ENCODE measurements at regions not wholly inside any gene's neighbourhood (a gene's known extent, or its start where the extent isn't known, plus 50 kb on each side); places are given as distances from the start of the nearest gene placed in this dataset.

GRCh38 chr3:71962561-71963240 is 177.8 kb upstream of the PROK2 start:
- Histone ChIP-seq H3K27ac (ENCODE audit: low read depth, low read length) (no peak overlapping the region), H3K36me3 (ENCODE audit: insufficient read depth, low read length) (no peaks in the 10 kb centered on the region), H2AFZ (ENCODE audit: low read depth, low read length) (no peak overlapping the region), H3K4me2 (ENCODE audit: low read length) (no peak overlapping the region), H3K9me3 (ENCODE audit: insufficient read depth, low read depth, low read length) (no peaks in the 10 kb centered on the region), H3K4me1 (ENCODE audit: insufficient read depth, low read length) (no peaks in the 10 kb centered on the region), H3K79me2 (ENCODE audit: insufficient read depth, low read length) (no peaks in the 10 kb centered on the region), H3K27me3 (ENCODE audit: insufficient read depth, low read length) (peaks cover 21% of the 10 kb centered on the region), H4K20me1 (ENCODE audit: insufficient read depth, low read length) (no peaks in the 10 kb centered on the region), H3K4me3 (ENCODE audit: insufficient read depth, low read depth, low read length) (no peak overlapping the region), H3K9ac (ENCODE audit: low read length) (no peak overlapping the region)
- DNase-seq (ENCODE audit: low read depth): peak; percentile 25
- H3K9me3 Mint-ChIP-seq (ENCODE audit: unreplicated experiment): peaks cover 1% of the 10 kb centered on the region
- no peaks in the 10 kb centered on the region for H3K36me3 Mint-ChIP-seq (ENCODE audit: low read depth, unreplicated experiment)
- H3K27me3 Mint-ChIP-seq (ENCODE audit: low read depth, unreplicated experiment): peaks cover 42% of the 10 kb centered on the region
- no peak overlapping the region for H3K4me3 Mint-ChIP-seq (ENCODE audit: unreplicated experiment)
- H3K4me1 Mint-ChIP-seq (ENCODE audit: low read depth, unreplicated experiment): peaks cover 2% of the 10 kb centered on the region
- no peak for TF ChIP-seq EZH2 (IDR thresholded peaks at IDR 0.05; ENCODE audit: insufficient read depth, low read length)
- no peak for TF ChIP-seq CTCF (IDR thresholded peaks at IDR 0.05; ENCODE audit: insufficient read depth, low read depth, low read length)
- no peak for FAIRE-seq
- H3K27ac Mint-ChIP-seq (ENCODE audit: unreplicated experiment): no peak overlapping the region

GRCh38 chr3:71961891-71962290 is 176.9 kb upstream of the PROK2 start:
- Histone ChIP-seq H3K36me3 (ENCODE audit: insufficient read depth, low read length) (no peaks in the 10 kb centered on the region), H3K9me3 (ENCODE audit: insufficient read depth, low read depth, low read length) (no peaks in the 10 kb centered on the region), H3K4me1 (ENCODE audit: insufficient read depth, low read length) (no peaks in the 10 kb centered on the region), H3K4me3 (ENCODE audit: insufficient read depth, low read depth, low read length) (no peak overlapping the region), H3K27me3 (ENCODE audit: insufficient read depth, low read length) (peaks cover 19% of the 10 kb centered on the region), H3K9ac (ENCODE audit: low read length) (no peak overlapping the region), H3K79me2 (ENCODE audit: insufficient read depth, low read length) (no peaks in the 10 kb centered on the region), H4K20me1 (ENCODE audit: insufficient read depth, low read length) (no peaks in the 10 kb centered on the region), H2AFZ (ENCODE audit: low read depth, low read length) (no peak overlapping the region), H3K4me2 (ENCODE audit: low read length) (no peak overlapping the region), H3K27ac (ENCODE audit: low read depth, low read length) (no peak overlapping the region)
- Mint-ChIP-seq H3K4me1 (ENCODE audit: low read depth, unreplicated experiment) (peaks cover 2% of the 10 kb centered on the region), H3K36me3 (ENCODE audit: low read depth, unreplicated experiment) (no peaks in the 10 kb centered on the region), H3K9me3 (ENCODE audit: unreplicated experiment) (peaks cover 3% of the 10 kb centered on the region), H3K27ac (ENCODE audit: unreplicated experiment) (no peak overlapping the region), H3K27me3 (ENCODE audit: low read depth, unreplicated experiment) (peaks cover 39% of the 10 kb centered on the region), H3K4me3 (ENCODE audit: unreplicated experiment) (no peak overlapping the region)
- TF ChIP-seq CTCF (IDR thresholded peaks at IDR 0.05; ENCODE audit: insufficient read depth, low read depth, low read length) (no peak), EZH2 (IDR thresholded peaks at IDR 0.05; ENCODE audit: insufficient read depth, low read length) (no peak)
- DNase-seq (ENCODE audit: low read depth) (no peak), FAIRE-seq (peak; percentile 23)

GRCh38 chr3:71961378-71961777 is 176.4 kb upstream of the PROK2 start:
- Mint-ChIP-seq H3K36me3 (ENCODE audit: low read depth, unreplicated experiment) (no peaks in the 10 kb centered on the region), H3K4me1 (ENCODE audit: low read depth, unreplicated experiment) (peaks cover 2% of the 10 kb centered on the region), H3K27ac (ENCODE audit: unreplicated experiment) (no peak overlapping the region), H3K4me3 (ENCODE audit: unreplicated experiment) (no peak overlapping the region), H3K27me3 (ENCODE audit: low read depth, unreplicated experiment) (peaks cover 34% of the 10 kb centered on the region), H3K9me3 (ENCODE audit: unreplicated experiment) (peaks cover 3% of the 10 kb centered on the region)
- no peaks in the 10 kb centered on the region for H4K20me1 ChIP-seq (ENCODE audit: insufficient read depth, low read length)
- H3K9me3 ChIP-seq (ENCODE audit: insufficient read depth, low read depth, low read length): no peaks in the 10 kb centered on the region
- DNase-seq (ENCODE audit: low read depth): no peak
- no peak overlapping the region for H3K9ac ChIP-seq (ENCODE audit: low read length)
- no peak overlapping the region for H2AFZ ChIP-seq (ENCODE audit: low read depth, low read length)
- no peak for TF ChIP-seq EZH2 (IDR thresholded peaks at IDR 0.05; ENCODE audit: insufficient read depth, low read length)
- no peak for TF ChIP-seq CTCF (IDR thresholded peaks at IDR 0.05; ENCODE audit: insufficient read depth, low read depth, low read length)
- peaks cover 17% of the 10 kb centered on the region for H3K27me3 ChIP-seq (ENCODE audit: insufficient read depth, low read length)
- no peak overlapping the region for H3K4me2 ChIP-seq (ENCODE audit: low read length)
- no peak overlapping the region for H3K27ac ChIP-seq (ENCODE audit: low read depth, low read length)
- H3K4me3 ChIP-seq (ENCODE audit: insufficient read depth, low read depth, low read length): no peak overlapping the region
- FAIRE-seq: no peak
- no peaks in the 10 kb centered on the region for H3K79me2 ChIP-seq (ENCODE audit: insufficient read depth, low read length)
- H3K36me3 ChIP-seq (ENCODE audit: insufficient read depth, low read length): no peaks in the 10 kb centered on the region
- H3K4me1 ChIP-seq (ENCODE audit: insufficient read depth, low read length): no peaks in the 10 kb centered on the region

Measured in astrocyte (in vitro differentiated cells and primary cell).